Endothelial cell of umbilical vein (primary cell): ENCODE measurements at regions not wholly inside any gene's neighbourhood (a gene's known extent, or its start where the extent isn't known, plus 50 kb on each side); places are given as distances from the start of the nearest gene placed in this dataset.

Experiments used
- BruUV-seq: library from RNA; stranded (reverse); fragments of 400-500 nt; replicated peaks from 2 replicates; lab custom pipeline; 2021; lab: Mats Ljungman, UMichigan
- CTCF ChIA-PET: fragments of 300-600, 350-600 bp; sonication (Branson Sonifier 250); formaldehyde crosslinking; loops from one replicate; lab custom pipeline; 2021; ENCODE audit warnings: antibody characterized with exemption, inconsistent platforms; lab: Charles Lee
- POLR2A ChIA-PET: fragments of 300-600, 350-600 bp; sonication (Branson Sonifier 250); formaldehyde crosslinking; loops from one replicate; lab custom pipeline; 2021; ENCODE audit warnings: antibody characterized with exemption, inconsistent platforms; lab: Charles Lee
- DNase-seq: peaks from one replicate; pipeline ENCODE4 v3.0.0-alpha.2; 2011; ENCODE audit warnings: low read depth, low spot score
- FAIRE-seq: peaks from 2 replicates; lab custom pipeline; 2011; peaks lifted over from hg19 to GRCh38; lab: Jason Lieb, UNC
- H2AFZ ChIP-seq: 2 replicates; pipeline ENCODE4 v1.6.0; 2012; ENCODE audit warnings: low read depth, low read length, control low read depth, inconsistent platforms
- H3K27ac ChIP-seq: 2 replicates; pipeline ENCODE4 v1.5.1; 2011; ENCODE audit warnings: low read depth, mild to moderate bottlenecking, control low read depth, low read length, moderate library complexity; ENCODE audit not compliant: insufficient read depth
- H3K27me3 ChIP-seq, 2 experiments: 2 replicates each; pipeline versions ENCODE4 v1.6.0 to v1.6.1; 2011; ENCODE audit warnings: low read length in 2 of 2, mixed read lengths in 1 of 2; ENCODE audit not compliant: control insufficient read depth in 2 of 2, insufficient read depth in 2 of 2
- H3K36me3 ChIP-seq, 2 experiments: 2 replicates in 1 of 2; 3 replicates in 1 of 2; pipeline ENCODE4 v1.5.1; 2011; ENCODE audit warnings: low read length in 2 of 2, mild to moderate bottlenecking in 1 of 2, moderate library complexity in 1 of 2; ENCODE audit not compliant: control insufficient read depth in 2 of 2, insufficient read depth in 2 of 2; ENCODE audit errors: extremely low read depth in 1 of 2
- H3K4me1 ChIP-seq: 3 replicates; pipeline ENCODE4 v1.5.1; 2011; ENCODE audit warnings: mild to moderate bottlenecking, low read length; ENCODE audit not compliant: control insufficient read depth, insufficient read depth; ENCODE audit errors: extremely low read depth
- H3K4me2 ChIP-seq: 2 replicates; pipeline ENCODE4 v1.6.1; 2011; ENCODE audit warnings: low read length, control low read depth, mixed read lengths; ENCODE audit not compliant: insufficient read depth
- H3K4me3 ChIP-seq, 3 experiments: fragments of 200-600 bp in 1 of 3; sonication (generic), shearing (Covaris generic) in 1 of 3; replicated peaks in 1 of 3; 2 replicates each; pipeline ENCODE4 v1.5.1; 2011 to 2016; ENCODE audit warnings: control low read depth in 3 of 3, low read length in 3 of 3, mild to moderate bottlenecking in 2 of 3, inconsistent platforms in 1 of 3, low read depth in 1 of 3, moderate library complexity in 1 of 3; ENCODE audit not compliant: insufficient read depth in 1 of 3
- H3K79me2 ChIP-seq: 2 replicates; pipeline ENCODE4 v1.6.0; 2012; ENCODE audit warnings: low read length, inconsistent platforms; ENCODE audit not compliant: control insufficient read depth, insufficient read depth
- H3K9ac ChIP-seq: replicated peaks from 2 replicates; pipeline ENCODE3; 2011; ENCODE audit warnings: low read length, control low read depth; ENCODE audit not compliant: insufficient read depth; ENCODE audit errors: extremely low read depth
- H3K9me1 ChIP-seq: replicated peaks from 3 replicates; pipeline ENCODE4 v1.6.0; 2011; ENCODE audit warnings: mild to moderate bottlenecking, low read length; ENCODE audit not compliant: control insufficient read depth, insufficient read depth; ENCODE audit errors: extremely low read depth
- H3K9me3 ChIP-seq: replicated peaks from 2 replicates; pipeline ENCODE4 v1.5.1; 2012; ENCODE audit warnings: low read length, inconsistent platforms; ENCODE audit not compliant: control insufficient read depth, insufficient read depth
- H4K20me1 ChIP-seq: replicated peaks from 2 replicates; pipeline ENCODE3; 2011; ENCODE audit warnings: mild to moderate bottlenecking, low read length; ENCODE audit not compliant: control insufficient read depth, insufficient read depth; ENCODE audit errors: extremely low read depth
- EZH2 ChIP-seq: IDR thresholded peaks from 2 replicates; pipeline ENCODE4 v1.6.1; 2012; ENCODE audit warnings: borderline replicate concordance, low read depth, mild to moderate bottlenecking, moderate library complexity, low read length, inconsistent platforms; ENCODE audit not compliant: severe bottlenecking
- FOS ChIP-seq: IDR thresholded peaks from 2 replicates; pipeline ENCODE4 v1.6.1; 2011; ENCODE audit warnings: mild to moderate bottlenecking, low read length, moderate library complexity, borderline replicate concordance; ENCODE audit not compliant: insufficient read depth
- GATA2 ChIP-seq: IDR thresholded peaks from 2 replicates; pipeline ENCODE4 v1.7.0; 2011; ENCODE audit warnings: low read depth, mild to moderate bottlenecking, moderate library complexity, mixed read lengths, low read length; ENCODE audit not compliant: insufficient read length, insufficient read depth
- MYC ChIP-seq: IDR thresholded peaks from one replicate; pipeline ENCODE4 v1.6.1; 2011; ENCODE audit warnings: mild to moderate bottlenecking, low read depth, low read length
- POLR2A ChIP-seq: IDR thresholded peaks from 2 replicates; pipeline ENCODE4 v1.6.1; 2012; ENCODE audit warnings: low read depth, mild to moderate bottlenecking, control low read depth, low read length
- dilution Hi-C: fragments of 300-500 bp; cut with MboI; formaldehyde crosslinking; loops from one replicate; pipeline ENCODE4 v1.15.0; 2019; ENCODE audit warnings: low sequenced_read_pairs; ENCODE audit not compliant: extremely low pct_ligation_motif_present
- intact Hi-C: fragments of 100-400 bp; cut with micrococcal nuclease; formaldehyde crosslinking; loops from one replicate; pipeline ENCODE4 v1.10.0; 2022
- TF ChIP-seq, protein P1 (sequence below), 2 donors: IDR thresholded peaks; 1 replicate in 1 of 2; 2 replicates in 1 of 2; pipeline ENCODE4 v1.5.1; 2011; ENCODE audit warnings: low read length in 2 of 2, mild to moderate bottlenecking in 2 of 2, moderate library complexity in 2 of 2, control low read depth in 1 of 2, inconsistent platforms in 1 of 2, low read depth in 1 of 2; ENCODE audit not compliant: insufficient read depth in 1 of 2; ENCODE audit errors: extremely low read depth in 1 of 2
- TF ChIP-seq, protein P2 (sequence below): IDR thresholded peaks from 2 replicates; pipeline ENCODE4 v1.6.1; 2011; ENCODE audit not compliant: insufficient read depth, insufficient read length

GRCh38 chr16:61128545-61129323 lies 907.5 kb downstream of the CDH8 start:
- no peak overlapping the region for H3K9ac ChIP-seq
- H3K4me2 ChIP-seq, result no peak overlapping the region
- FAIRE-seq, result no peak
- H3K36me3 ChIP-seq, result no peaks in the 10 kb centered on the region
- no peak overlapping the region for H3K4me3 ChIP-seq
- H3K4me1 ChIP-seq, result no peaks in the 10 kb centered on the region
- H3K27ac ChIP-seq, result no peak overlapping the region
- H3K27me3 ChIP-seq, result no peaks in the 10 kb centered on the region
- TF ChIP-seq MYC (no peak), EZH2 (no peak), POLR2A (no peak), FOS (no peak), GATA2 (no peak)
- TF ChIP-seq, protein P1, sequence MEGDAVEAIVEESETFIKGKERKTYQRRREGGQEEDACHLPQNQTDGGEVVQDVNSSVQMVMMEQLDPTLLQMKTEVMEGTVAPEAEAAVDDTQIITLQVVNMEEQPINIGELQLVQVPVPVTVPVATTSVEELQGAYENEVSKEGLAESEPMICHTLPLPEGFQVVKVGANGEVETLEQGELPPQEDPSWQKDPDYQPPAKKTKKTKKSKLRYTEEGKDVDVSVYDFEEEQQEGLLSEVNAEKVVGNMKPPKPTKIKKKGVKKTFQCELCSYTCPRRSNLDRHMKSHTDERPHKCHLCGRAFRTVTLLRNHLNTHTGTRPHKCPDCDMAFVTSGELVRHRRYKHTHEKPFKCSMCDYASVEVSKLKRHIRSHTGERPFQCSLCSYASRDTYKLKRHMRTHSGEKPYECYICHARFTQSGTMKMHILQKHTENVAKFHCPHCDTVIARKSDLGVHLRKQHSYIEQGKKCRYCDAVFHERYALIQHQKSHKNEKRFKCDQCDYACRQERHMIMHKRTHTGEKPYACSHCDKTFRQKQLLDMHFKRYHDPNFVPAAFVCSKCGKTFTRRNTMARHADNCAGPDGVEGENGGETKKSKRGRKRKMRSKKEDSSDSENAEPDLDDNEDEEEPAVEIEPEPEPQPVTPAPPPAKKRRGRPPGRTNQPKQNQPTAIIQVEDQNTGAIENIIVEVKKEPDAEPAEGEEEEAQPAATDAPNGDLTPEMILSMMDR (IDR thresholded peaks at IDR 0.05; ENCODE audit: extremely low read depth in 1 of 2, insufficient read depth in 1 of 2, low read depth in 1 of 2, low read length in 2 of 2), result no peak
- TF ChIP-seq, protein P2, sequence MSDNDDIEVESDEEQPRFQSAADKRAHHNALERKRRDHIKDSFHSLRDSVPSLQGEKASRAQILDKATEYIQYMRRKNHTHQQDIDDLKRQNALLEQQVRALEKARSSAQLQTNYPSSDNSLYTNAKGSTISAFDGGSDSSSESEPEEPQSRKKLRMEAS, result no peak
- H3K79me2 ChIP-seq, result no peaks in the 10 kb centered on the region
- H3K9me3 ChIP-seq, result no peaks in the 10 kb centered on the region
- ChIA-PET POLR2A (no interaction called here), CTCF (no interaction called here)
- no peaks in the 10 kb centered on the region for H4K20me1 ChIP-seq
- DNase-seq, result no peak
- intact Hi-C loops (no loop called here), dilution Hi-C loops (no loop called here)
- no TSS peak for BruUV-seq
- H3K9me1 ChIP-seq, result no peaks in the 10 kb centered on the region
- no peak overlapping the region for H2AFZ ChIP-seq
